Activated CD8-positive, alpha-beta memory T cell treated with anti-CD3 and anti-CD28 coated beads, Interleukin-2, amount 10 ng/mL, durations not matched to agents 7 days and 5 days (primary cell): ENCODE measurements at regions not wholly inside any gene's neighbourhood (a gene's known extent, or its start where the extent isn't known, plus 50 kb on each side); places are given as distances from the start of the nearest gene placed in this dataset.
"Not testable (repeated sequence)": the region's sequence is repeated elsewhere in the genome, so short reads cannot be mapped to it uniquely, and the experiment has no call there.

Experiments used
- ATAC-seq: fragments of 150-1000 bp; cut with Tn5 transposase; one replicate; pipeline ENCODE4 v1.10.0; 2021; ENCODE audit warnings: moderate library complexity
- CTCF ChIA-PET: fragments of 350-600 bp; sonication (Branson Sonifier 250); formaldehyde crosslinking; loops from one replicate; lab custom pipeline; 2021; ENCODE audit warnings: antibody characterized with exemption; lab: Charles Lee
- DNase-seq: peaks from one replicate; pipeline ENCODE4 v3.0.0-alpha.2; 2020
- H3K27ac Mint-ChIP-seq: one replicate; pipeline ENCODE4 v1.8.0; 2021; ENCODE audit warnings: mild to moderate bottlenecking, mixed read lengths
- H3K27me3 Mint-ChIP-seq: one replicate; pipeline ENCODE4 v1.8.0; 2021; ENCODE audit warnings: mixed read lengths
- H3K36me3 Mint-ChIP-seq: one replicate; pipeline ENCODE4 v1.8.0; 2021; ENCODE audit warnings: mild to moderate bottlenecking, mixed read lengths
- H3K4me1 Mint-ChIP-seq: one replicate; pipeline ENCODE4 v1.8.0; 2021; ENCODE audit warnings: mixed read lengths
- H3K4me3 Mint-ChIP-seq: one replicate; pipeline ENCODE4 v1.8.0; 2021; ENCODE audit warnings: mild to moderate bottlenecking, moderate library complexity, mixed read lengths
- H3K9me3 Mint-ChIP-seq: one replicate; pipeline ENCODE4 v1.8.0; 2022; ENCODE audit warnings: low read depth, mixed read lengths

DNA sequence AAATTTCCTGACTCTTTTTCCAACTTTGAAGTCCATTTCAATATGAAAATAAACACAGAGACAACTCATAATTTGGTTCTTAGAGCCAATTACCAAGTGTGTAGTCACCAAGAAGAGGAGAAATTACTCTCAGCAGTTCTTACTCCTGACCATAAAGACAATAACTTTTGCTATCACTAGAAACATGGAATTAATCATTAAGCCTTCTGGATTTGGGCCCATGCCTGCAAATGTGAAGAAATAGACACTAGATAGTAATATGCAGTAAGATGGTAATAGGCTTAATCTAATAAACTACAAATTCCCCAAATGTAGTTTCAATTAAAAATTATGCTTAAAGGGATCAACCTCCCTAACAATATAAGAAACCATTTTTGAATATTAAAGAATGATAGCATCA, 185.1 kb upstream of the AGTR1 start:
- DNase-seq = no peak
- CTCF ChIA-PET = no interaction called here
- no peaks in the 10 kb centered on the region for H3K4me1 Mint-ChIP-seq
- no peaks in the 10 kb centered on the region for H3K27me3 Mint-ChIP-seq
- H3K36me3 Mint-ChIP-seq = no peaks in the 10 kb centered on the region
- no peak for ATAC-seq
- peaks cover 2% of the 10 kb centered on the region for H3K9me3 Mint-ChIP-seq
- H3K4me3 Mint-ChIP-seq = no peak overlapping the region
- H3K27ac Mint-ChIP-seq = no peak overlapping the region

DNA sequence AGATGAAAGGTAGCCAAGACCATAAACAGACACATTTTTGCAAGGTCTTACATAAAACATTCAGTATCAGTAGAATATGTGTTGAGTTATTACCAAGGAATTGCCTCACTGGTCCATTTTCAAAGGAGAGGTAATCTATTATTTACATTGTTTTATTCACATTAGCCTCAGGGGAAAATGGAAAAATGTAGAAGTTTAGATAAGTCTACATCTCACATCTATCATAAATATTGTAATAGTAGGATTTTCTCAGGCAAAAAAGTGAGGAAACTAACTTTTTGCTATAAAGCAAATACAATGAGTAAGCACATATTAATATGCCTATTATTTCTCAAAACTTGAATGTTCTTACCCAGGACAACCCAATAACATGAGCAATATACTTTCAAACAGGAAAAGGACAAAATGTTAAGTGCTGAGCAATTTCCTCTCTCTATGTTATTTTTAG, 184.6 kb upstream of the AGTR1 start:
- no peaks in the 10 kb centered on the region for H3K27me3 Mint-ChIP-seq
- DNase-seq = no peak
- no peaks in the 10 kb centered on the region for H3K36me3 Mint-ChIP-seq
- no peak overlapping the region for H3K27ac Mint-ChIP-seq
- H3K4me1 Mint-ChIP-seq = no peaks in the 10 kb centered on the region
- CTCF ChIA-PET = no interaction called here
- H3K4me3 Mint-ChIP-seq = no peak overlapping the region
- peaks cover 2% of the 10 kb centered on the region for H3K9me3 Mint-ChIP-seq
- ATAC-seq = no peak

GRCh38 chr3:148518520-148518919, 179.2 kb upstream of the AGTR1 start:
- Mint-ChIP-seq H3K36me3 (no peaks in the 10 kb centered on the region), H3K27me3 (no peaks in the 10 kb centered on the region), H3K9me3 (peaks cover 2% of the 10 kb centered on the region), H3K27ac (no peak overlapping the region), H3K4me3 (no peak overlapping the region), H3K4me1 (no peaks in the 10 kb centered on the region)
- DNase-seq (no peak), ATAC-seq (no peak)
- CTCF ChIA-PET = no interaction called here

GRCh38 chr3:148525621-148526020, 172.1 kb upstream of the AGTR1 start:
- H3K27ac Mint-ChIP-seq, H3K9me3 Mint-ChIP-seq, CTCF ChIA-PET, H3K27me3 Mint-ChIP-seq, ATAC-seq, H3K4me1 Mint-ChIP-seq, DNase-seq, H3K4me3 Mint-ChIP-seq, H3K36me3 Mint-ChIP-seq: not testable (repeated sequence)

- H3K9me3 Mint-ChIP-seq = peaks cover 3% of the 10 kb centered on the region
Observed at GRCh38 chr3:148528024-148528423, 169.7 kb upstream of the AGTR1 start.

DNA sequence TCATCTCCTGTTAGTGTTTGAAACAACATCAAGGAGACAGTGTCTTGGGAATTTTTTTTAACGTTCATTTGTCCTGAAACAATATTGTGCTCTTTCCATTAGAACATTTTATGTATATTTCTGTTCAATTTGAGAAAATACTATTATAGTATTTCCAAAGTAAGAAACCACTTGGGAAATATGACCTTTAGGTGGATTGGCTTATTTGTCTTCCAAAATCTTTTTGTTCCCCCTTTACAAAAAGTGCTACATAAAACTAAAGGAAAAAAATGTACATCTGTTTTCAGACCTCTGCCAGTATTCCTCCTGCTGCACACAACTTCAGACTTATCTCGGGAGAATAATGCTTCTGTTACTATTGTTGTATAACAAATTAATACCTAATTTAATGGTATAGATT, 165.9 kb upstream of the AGTR1 start:
- no peaks in the 10 kb centered on the region for H3K9me3 Mint-ChIP-seq
- no peak overlapping the region for H3K27ac Mint-ChIP-seq
- no peaks in the 10 kb centered on the region for H3K36me3 Mint-ChIP-seq
- no peak for DNase-seq
- CTCF ChIA-PET = no interaction called here
- no peak for ATAC-seq
- no peaks in the 10 kb centered on the region for H3K27me3 Mint-ChIP-seq
- H3K4me3 Mint-ChIP-seq = no peak overlapping the region
- H3K4me1 Mint-ChIP-seq = no peaks in the 10 kb centered on the region

More at GRCh38 chr3:148528024-148528423, 169.7 kb upstream of the AGTR1 start:
- no peak for DNase-seq
- Mint-ChIP-seq H3K4me3 (no peak overlapping the region), H3K4me1 (no peaks in the 10 kb centered on the region), H3K27ac (no peak overlapping the region), H3K27me3 (no peaks in the 10 kb centered on the region), H3K36me3 (no peaks in the 10 kb centered on the region)
- ATAC-seq = no peak
- CTCF ChIA-PET = no interaction called here

GRCh38 chr3:148532326-148532725, 165.4 kb upstream of the AGTR1 start:
- H3K36me3 Mint-ChIP-seq = no peaks in the 10 kb centered on the region
- no peaks in the 10 kb centered on the region for H3K9me3 Mint-ChIP-seq
- DNase-seq = no peak
- H3K27ac Mint-ChIP-seq = no peak overlapping the region
- no peaks in the 10 kb centered on the region for H3K4me1 Mint-ChIP-seq
- ATAC-seq = no peak
- no peak overlapping the region for H3K4me3 Mint-ChIP-seq
- H3K27me3 Mint-ChIP-seq = no peaks in the 10 kb centered on the region
- CTCF ChIA-PET = no interaction called here

GRCh38 chr3:148532774-148533173, 164.9 kb upstream of the AGTR1 start:
- DNase-seq (no peak), ATAC-seq (no peak)
- Mint-ChIP-seq H3K9me3 (no peaks in the 10 kb centered on the region), H3K36me3 (no peaks in the 10 kb centered on the region), H3K4me3 (no peak overlapping the region), H3K27me3 (no peaks in the 10 kb centered on the region), H3K4me1 (no peaks in the 10 kb centered on the region), H3K27ac (no peak overlapping the region)
- CTCF ChIA-PET = no interaction called here

DNA sequence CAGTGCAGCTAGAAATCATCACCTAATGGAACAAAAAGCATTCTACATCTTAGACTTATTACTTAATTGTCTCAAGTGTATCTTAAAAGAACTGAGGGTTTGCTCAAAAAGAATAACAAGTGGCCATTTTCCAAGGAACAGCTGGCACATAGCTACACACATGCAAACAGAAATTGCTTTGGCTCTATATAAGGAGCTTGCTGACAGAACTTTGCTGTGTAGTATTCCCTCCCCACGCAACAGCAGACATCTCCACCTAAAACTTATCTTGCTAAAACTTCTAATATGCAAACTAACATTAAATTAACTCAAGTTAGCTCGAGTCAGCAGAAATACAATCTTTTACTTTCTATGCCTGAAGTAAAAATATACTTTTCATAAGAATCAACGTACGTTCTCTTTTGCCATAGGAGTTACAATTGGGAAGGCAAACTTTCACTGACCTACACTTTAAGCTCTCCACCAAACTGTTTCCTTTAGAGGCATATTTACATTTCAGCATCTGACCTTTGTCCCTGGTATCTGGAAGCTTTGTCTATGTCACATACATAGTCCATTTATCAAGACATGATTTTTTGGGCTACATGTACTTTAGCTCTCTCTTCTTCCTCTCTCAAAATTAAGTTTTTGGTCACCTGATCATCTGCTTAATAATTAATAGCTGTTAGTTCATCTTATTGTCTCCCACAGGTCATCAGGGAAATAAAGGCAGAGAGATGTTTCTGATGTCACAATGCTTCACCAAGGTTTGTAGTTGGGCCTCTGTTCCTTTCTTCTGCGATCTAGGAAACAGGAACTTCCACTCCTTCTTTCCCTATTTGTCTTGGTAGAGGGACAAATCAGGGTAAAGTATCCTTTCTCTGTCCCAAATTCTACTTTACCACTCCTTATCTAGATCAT, 163.4 kb upstream of the AGTR1 start:
- CTCF ChIA-PET = no interaction called here
- H3K36me3 Mint-ChIP-seq = no peaks in the 10 kb centered on the region

DNA sequence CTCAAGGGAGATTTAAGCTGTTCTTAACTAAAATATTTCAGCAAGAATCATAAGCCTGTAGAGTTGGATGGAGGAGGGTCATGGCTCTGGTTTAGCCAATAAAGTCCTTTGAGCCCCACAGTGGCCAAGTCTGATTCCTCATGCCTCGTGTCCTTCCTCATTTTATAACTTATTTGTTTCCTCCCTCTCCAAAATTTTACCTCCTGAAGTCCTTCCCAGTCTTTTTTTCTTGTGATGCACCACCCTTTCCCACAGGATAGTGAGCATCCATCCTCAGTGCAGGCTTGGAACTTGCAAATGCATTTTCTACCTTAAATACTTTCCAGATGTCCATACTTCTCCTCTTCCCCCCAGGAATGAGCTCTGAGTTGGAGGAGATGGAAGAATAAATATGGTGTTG, 162.7 kb upstream of the AGTR1 start:
- no peak overlapping the region for H3K27ac Mint-ChIP-seq
- H3K9me3 Mint-ChIP-seq = no peaks in the 10 kb centered on the region
- no peak overlapping the region for H3K4me3 Mint-ChIP-seq
- no peaks in the 10 kb centered on the region for H3K36me3 Mint-ChIP-seq
- DNase-seq (no peak), ATAC-seq (no peak)
- CTCF ChIA-PET = no interaction called here
- no peaks in the 10 kb centered on the region for H3K27me3 Mint-ChIP-seq
- no peaks in the 10 kb centered on the region for H3K4me1 Mint-ChIP-seq

More for the DNA sequence above, 163.4 kb upstream of the AGTR1 start:
- Mint-ChIP-seq H3K4me3 (no peak overlapping the region), H3K27me3 (no peaks in the 10 kb centered on the region), H3K9me3 (no peaks in the 10 kb centered on the region), H3K4me1 (no peaks in the 10 kb centered on the region), H3K27ac (no peak overlapping the region)
- ATAC-seq = no peak
- DNase-seq = no peak

DNA sequence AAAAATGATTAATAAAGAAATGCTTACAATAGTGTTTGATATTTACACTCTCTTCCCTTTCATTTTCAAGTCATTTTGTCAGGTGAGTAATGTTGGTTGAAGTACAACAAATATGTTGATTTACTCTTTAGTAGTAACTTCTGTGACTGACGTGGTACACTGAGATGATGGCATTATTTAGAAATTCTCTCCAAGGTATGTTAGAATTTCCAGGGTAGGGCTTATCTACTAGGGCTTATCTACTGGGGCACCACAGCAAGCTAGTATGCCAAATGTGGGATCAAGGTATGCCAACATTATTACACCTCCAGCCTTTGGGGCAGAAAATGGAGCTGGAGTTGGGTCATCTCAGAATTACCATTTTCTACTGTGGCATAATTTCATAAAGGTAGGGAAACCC, 157.4 kb upstream of the AGTR1 start:
- Mint-ChIP-seq H3K4me1 (no peaks in the 10 kb centered on the region), H3K9me3 (no peaks in the 10 kb centered on the region), H3K27ac (no peak overlapping the region), H3K4me3 (no peak overlapping the region), H3K36me3 (no peaks in the 10 kb centered on the region), H3K27me3 (no peaks in the 10 kb centered on the region)
- CTCF ChIA-PET = no interaction called here
- no peak for DNase-seq
- ATAC-seq = no peak

DNA sequence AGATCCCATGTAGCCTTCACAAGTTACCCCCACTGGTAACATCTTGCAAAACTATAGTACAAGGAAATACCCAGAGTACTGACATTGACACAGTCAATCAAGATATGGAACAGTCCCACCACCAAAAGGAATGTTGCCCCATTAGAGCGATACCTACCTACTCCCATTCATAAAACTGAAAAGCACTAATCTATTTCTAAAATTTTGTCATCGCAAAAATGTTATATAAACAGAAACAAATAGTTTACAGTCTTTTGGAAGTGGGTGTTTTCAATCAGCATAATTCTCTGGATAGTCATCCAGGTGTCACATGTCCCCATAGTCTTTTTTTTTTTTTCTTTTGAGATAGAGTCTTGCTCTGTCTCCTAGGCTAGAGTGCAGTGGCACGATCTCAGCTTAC, 156.9 kb upstream of the AGTR1 start:
- Mint-ChIP-seq H3K27ac (no peak overlapping the region), H3K36me3 (no peaks in the 10 kb centered on the region), H3K4me3 (no peak overlapping the region), H3K27me3 (no peaks in the 10 kb centered on the region), H3K4me1 (no peaks in the 10 kb centered on the region), H3K9me3 (no peaks in the 10 kb centered on the region)
- CTCF ChIA-PET = no interaction called here
- ATAC-seq (no peak), DNase-seq (no peak)

GRCh38 chr3:148546959-148547358, 150.7 kb upstream of the AGTR1 start:
- no peaks in the 10 kb centered on the region for H3K27me3 Mint-ChIP-seq
- no peak for ATAC-seq
- no peak overlapping the region for H3K4me3 Mint-ChIP-seq
- CTCF ChIA-PET = no interaction called here
- DNase-seq = no peak
- no peaks in the 10 kb centered on the region for H3K9me3 Mint-ChIP-seq
- no peak overlapping the region for H3K27ac Mint-ChIP-seq
- H3K4me1 Mint-ChIP-seq = no peaks in the 10 kb centered on the region
- H3K36me3 Mint-ChIP-seq = no peaks in the 10 kb centered on the region

- no peaks in the 10 kb centered on the region for H3K27me3 Mint-ChIP-seq
- no peak overlapping the region for H3K27ac Mint-ChIP-seq
- no peak for DNase-seq
- CTCF ChIA-PET = no interaction called here
- H3K4me3 Mint-ChIP-seq = no peak overlapping the region
- H3K4me1 Mint-ChIP-seq = no peaks in the 10 kb centered on the region
- no peaks in the 10 kb centered on the region for H3K36me3 Mint-ChIP-seq
- no peaks in the 10 kb centered on the region for H3K9me3 Mint-ChIP-seq
- ATAC-seq = no peak
Observed at GRCh38 chr3:148551767-148552260, 145.9 kb upstream of the AGTR1 start.
